GM18867 (cell line): ENCODE measurements at regions not wholly inside any gene's neighbourhood (a gene's known extent, or its start where the extent isn't known, plus 50 kb on each side); places are given as distances from the start of the nearest gene placed in this dataset.
"Not testable (repeated sequence)": the region's sequence is repeated elsewhere in the genome, so short reads cannot be mapped to it uniquely, and the experiment has no call there.

Source experiments
- ATAC-seq: cut with Tn5 transposase; IDR thresholded peaks from one replicate; pipeline ENCODE4 v1.9.1; 2021; ENCODE audit warnings: mild to moderate bottlenecking, moderate library complexity; ENCODE audit not compliant: unreplicated experiment

DNA sequence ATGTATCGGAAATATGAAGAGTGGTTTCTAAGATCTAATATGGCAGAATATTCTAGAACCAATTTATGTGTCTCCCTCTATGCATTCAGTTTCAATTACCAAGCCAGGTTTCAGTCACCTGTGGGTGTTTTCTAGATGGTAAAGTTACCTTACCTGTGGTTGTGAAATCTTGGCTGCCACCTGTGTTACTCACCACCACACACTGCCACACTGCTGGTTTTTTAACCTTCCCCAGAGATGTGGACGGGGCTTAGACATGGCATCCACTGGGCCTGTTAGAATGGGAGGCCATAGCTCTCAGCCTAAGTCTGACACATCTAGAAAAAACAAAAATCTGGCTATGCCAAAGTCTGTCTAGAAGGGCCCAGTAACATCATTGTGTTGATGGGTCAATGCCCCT, 896.5 kb upstream of the PABPC4L start:
- ATAC-seq: no peak

GRCh38 chr4:135073389-135073788, 871.8 kb upstream of the PABPC4L start:
- no peak for ATAC-seq

GRCh38 chr4:135072553-135072952, 871.0 kb upstream of the PABPC4L start:
- no peak for ATAC-seq

DNA sequence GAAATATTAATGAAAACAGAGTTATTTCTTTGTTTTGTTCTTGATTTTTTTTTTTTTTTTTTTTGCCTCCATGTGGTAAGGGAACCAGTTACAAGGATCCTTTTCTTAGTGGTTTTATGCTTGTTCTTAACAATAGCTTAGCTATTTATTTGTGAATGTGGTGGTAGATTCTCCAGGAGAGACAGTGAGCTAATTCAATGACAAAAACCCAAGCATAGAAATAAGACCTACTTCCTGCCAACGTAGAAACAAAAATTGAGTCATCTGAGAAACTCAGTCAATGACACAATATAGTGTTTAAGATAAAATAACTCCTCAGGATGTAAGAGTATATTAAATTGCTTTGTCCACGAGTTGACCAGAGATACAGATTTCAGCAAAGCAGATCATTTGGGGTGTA, 863.8 kb upstream of the PABPC4L start:
- ATAC-seq: no peak

DNA sequence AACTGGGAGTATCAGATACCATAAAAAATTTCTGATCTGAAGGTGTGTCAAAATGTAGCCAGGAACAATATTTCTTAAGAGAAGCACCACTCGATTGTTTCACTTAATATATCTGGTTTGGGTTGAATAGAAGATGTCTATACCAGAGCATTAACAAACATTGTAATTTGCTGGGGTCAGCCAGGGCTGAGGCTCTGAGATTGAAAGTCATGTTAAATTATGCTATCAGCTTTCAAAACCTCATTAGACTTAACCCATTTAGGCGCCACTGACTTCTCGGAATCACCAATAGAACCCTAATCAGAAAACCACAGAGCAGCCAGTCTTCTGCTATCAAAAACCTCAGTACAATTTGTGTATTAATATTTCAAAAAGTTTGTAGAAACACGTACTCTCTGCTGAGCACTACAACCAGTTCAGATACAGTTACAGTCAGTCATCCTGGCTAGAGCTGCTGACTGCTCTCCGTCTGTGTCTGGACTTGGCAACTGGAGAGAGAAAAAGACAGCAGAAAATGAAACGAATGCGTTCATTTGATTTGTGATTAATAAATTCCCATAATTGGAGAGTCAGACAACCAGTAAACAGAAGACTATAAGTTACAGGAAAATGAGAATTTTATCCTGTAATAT, 848.6 kb upstream of the PABPC4L start:
- ATAC-seq: no peak

DNA sequence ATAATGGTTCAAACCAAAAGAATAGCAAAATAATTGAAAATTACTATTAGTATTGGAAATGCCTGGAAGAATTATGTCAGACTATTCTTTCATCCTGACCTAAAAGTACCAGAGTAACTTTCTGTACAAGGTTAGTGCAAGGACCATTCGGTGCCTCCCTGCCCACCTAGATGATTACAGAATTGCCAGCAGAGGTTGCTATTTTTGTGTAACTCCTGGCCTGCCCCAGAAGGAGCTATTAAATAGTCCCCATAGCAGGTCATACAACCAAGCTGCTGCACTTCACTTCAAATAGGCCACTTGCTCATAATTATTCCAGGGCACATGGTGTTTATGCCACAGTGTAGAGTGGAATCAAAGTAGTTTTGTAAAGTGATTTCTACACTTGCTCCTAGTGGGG, 831.1 kb upstream of the PABPC4L start:
- ATAC-seq: no peak

DNA sequence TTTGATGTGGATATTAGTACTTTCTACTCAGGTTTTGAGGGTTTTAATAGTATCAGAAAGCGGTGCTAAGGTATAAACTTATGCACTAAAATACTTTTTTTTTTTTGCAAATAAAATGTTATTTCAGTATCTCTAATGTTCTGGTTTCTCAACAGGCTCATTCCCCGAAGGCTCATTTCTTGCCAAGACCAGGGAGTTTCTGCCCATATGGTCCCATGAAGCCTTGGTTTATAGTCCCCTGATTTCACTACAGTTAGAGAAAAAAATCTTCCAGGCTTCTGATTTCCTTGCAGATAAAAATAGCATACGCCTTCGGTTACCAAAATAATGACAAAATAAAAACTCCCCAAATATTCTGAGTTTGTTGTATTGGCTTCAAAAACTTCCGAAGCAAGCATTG, 814.2 kb upstream of the PABPC4L start:
- no peak for ATAC-seq

DNA sequence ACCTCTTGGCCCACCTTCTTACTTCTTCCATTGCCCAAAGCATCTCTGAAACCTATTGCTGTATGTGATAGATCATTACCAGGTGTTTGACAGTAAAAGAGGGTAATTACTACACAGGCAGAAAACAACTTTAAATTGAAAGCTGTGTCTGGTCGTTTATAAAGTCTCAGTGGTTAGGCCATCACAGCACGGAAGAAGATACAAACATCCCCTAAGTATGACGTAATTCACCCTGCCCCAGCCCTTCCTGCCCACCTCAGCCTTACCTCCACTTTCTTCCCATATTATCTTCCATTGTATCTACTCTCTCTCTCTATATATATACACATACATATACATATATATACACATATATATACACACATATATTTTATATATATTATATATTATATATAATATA, 805.8 kb upstream of the PABPC4L start:
- no peak for ATAC-seq

DNA sequence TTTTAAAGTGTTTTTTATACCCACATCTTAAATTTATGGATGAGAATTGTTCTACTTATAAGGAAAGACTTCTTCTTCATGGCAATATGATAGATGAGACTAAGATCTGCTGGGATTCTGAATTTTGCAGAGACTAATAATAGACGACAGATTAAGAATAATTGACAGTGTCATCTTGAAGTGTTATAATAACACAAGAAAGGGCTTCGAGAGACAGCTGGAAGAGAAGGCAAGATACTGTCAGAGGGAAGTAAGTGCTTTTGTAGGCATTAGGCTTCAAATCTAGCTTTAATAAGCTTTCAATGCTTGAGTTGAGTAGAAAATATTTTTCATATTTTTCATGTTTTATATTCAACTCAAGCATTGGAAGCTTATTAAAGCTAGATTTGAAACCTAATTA, 797.6 kb upstream of the PABPC4L start:
- ATAC-seq: no peak

GRCh38 chr4:134961963-134962362, 760.4 kb upstream of the PABPC4L start:
- ATAC-seq: no peak

GRCh38 chr4:134958862-134959261, 757.3 kb upstream of the PABPC4L start:
- ATAC-seq: no peak

DNA sequence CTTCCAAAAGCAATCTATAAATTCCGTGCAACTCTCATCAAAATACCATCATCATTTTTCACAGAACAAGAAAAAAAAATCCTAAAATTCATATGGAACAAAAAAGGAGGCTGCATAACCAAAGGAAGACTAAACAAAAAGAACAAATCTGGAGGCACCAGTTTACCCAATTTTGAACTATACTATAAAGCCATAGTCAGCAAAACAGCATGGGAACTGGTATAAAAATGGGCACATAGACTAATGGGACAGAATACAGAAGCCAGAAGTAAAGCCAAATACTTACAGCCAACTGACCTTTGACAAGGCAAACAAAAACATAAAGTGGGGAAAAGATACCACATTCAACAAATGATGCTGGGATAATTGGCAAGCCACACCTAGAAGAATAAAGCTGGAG, 753.5 kb upstream of the PABPC4L start:
- no peak for ATAC-seq

- ATAC-seq: no peak
These were observed 751.2 kb upstream of the PABPC4L start for GRCh38 chr4:134952775-134953174.

DNA sequence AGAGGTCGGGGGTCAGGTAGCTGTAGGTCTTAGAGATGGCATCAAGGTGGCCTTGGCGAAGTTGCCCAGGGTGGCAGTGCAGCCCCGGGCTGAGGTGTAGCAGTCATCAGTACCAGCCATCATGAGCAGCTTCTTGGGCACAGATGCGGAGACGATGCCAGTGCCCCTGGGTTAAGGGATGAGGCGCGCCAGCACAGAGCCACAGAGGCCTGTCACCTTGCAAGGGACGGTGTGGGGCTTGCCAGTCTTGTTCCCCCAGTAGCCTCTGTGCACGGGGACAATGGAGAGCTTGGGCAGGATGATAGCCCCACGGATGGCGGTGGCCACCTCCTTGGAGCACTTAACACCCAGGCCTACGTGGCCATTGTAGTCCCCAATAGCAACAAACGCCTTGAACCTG, 750.7 kb upstream of the PABPC4L start:
- ATAC-seq: no peak

- ATAC-seq: no peak
These were observed 746.6 kb upstream of the PABPC4L start for GRCh38 chr4:134948110-134948642.

GRCh38 chr4:134944115-134944514, 742.5 kb upstream of the PABPC4L start:
- ATAC-seq: no peak

- ATAC-seq: no peak
These were observed 734.4 kb upstream of the PABPC4L start for GRCh38 chr4:134936014-134936413.

DNA sequence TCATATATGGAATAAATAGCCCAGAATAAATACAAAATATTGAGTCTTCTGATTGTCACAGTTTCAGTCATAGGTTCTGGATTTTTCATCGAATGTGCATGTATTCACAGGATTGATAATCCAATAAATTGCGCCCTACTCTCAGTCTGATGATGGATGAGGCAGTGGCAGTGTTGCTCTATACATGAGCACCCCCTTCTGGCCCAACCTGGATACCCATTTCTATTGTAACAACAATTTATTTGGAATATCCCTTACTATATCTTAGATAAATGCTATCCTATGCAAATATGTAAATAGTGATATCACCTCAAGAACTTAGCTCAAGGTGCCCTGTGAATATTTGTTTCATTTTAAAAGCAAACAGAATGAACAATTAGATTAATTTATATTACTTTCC, 733.7 kb upstream of the PABPC4L start:
- ATAC-seq: no peak

- ATAC-seq: no peak
These were observed 732.6 kb upstream of the PABPC4L start for GRCh38 chr4:134934036-134934808.

DNA sequence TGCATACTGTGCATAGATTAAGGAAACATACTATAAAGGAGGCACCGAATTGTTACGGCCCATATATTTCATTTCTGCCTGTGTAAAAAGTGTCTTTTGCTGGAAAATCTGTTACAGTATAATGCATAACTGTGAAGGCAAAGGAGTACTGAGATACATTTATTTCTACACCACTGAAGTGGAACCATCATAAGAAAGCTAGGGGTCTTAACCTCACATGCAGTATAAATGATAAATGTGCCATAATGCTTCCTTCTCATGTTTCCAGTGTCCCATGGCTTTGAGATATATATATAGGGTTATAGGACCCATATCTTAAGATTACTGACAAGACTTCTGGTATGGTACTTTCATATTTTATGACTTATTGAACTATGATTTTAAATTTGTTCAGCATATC, 713.8 kb upstream of the PABPC4L start:
- no peak for ATAC-seq

GRCh38 chr4:134914250-134914649, 712.7 kb upstream of the PABPC4L start:
- not testable (repeated sequence) for ATAC-seq

GRCh38 chr4:134911941-134912340, 710.4 kb upstream of the PABPC4L start:
- ATAC-seq: no peak
